H1 (cell line): ENCODE measurements at regions not wholly inside any gene's neighbourhood (a gene's known extent, or its start where the extent isn't known, plus 50 kb on each side); places are given as distances from the start of the nearest gene placed in this dataset.

Experiments used
- BACH1 ChIP-seq: IDR thresholded peaks from 2 replicates; pipeline ENCODE4 v1.6.1; 2012; ENCODE audit warnings: low read length, improper control_type of control experiment
- CEBPB ChIP-seq: IDR thresholded peaks from 2 replicates; pipeline ENCODE4 v1.6.1; 2012; ENCODE audit warnings: low read depth, low read length
- GTF2F1 ChIP-seq: IDR thresholded peaks from 2 replicates; pipeline ENCODE4 v1.6.1; 2012; ENCODE audit warnings: low read depth, low read length, improper control_type of control experiment, borderline replicate concordance
- POU5F1 ChIP-seq: IDR thresholded peaks from 2 replicates; pipeline ENCODE4 v1.6.1; 2011; ENCODE audit warnings: low read depth, mild to moderate bottlenecking, low read length, moderate library complexity
- SAP30 ChIP-seq: fragments of 300-600 bp; sonication (generic); IDR thresholded peaks from 2 replicates; pipeline ENCODE4 v1.7.1; 2012; ENCODE audit warnings: low read length, moderate library complexity, mild to moderate bottlenecking, inconsistent platforms; ENCODE audit not compliant: insufficient read depth, insufficient replicate concordance
- TF ChIP-seq, protein P1 (sequence below), 3 experiments: IDR thresholded peaks; 1 replicate in 2 of 3; 2 replicates in 1 of 3; pipeline versions ENCODE4 v1.5.1 to v1.6.1; 2011; ENCODE audit warnings: low read length in 3 of 3, mild to moderate bottlenecking in 3 of 3, inconsistent platforms in 2 of 3, low read depth in 1 of 3, moderate library complexity in 1 of 3; ENCODE audit not compliant: insufficient read depth in 1 of 3; ENCODE audit errors: control extremely low read depth in 1 of 3

DNA sequence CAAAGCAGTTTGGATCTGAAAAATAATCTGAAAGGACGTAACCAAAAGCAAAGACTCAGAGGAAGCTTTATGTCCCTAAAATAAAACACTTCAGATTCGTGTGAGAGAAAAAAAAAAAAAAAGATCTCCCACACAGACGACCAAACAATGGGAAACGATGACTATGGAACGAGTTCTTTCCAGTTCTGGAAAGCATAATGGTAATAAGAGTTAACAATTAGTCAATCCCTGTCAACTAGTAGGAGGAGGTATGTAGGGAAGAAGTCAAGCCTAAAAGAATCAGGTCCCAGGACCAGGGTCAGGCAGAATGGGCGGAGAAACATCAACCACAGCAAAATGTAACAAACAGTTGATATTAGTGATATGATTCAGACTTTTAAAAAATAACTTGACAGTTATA lies 170.3 kb upstream of the SETBP1 start (continued):
- TF ChIP-seq, protein P1, sequence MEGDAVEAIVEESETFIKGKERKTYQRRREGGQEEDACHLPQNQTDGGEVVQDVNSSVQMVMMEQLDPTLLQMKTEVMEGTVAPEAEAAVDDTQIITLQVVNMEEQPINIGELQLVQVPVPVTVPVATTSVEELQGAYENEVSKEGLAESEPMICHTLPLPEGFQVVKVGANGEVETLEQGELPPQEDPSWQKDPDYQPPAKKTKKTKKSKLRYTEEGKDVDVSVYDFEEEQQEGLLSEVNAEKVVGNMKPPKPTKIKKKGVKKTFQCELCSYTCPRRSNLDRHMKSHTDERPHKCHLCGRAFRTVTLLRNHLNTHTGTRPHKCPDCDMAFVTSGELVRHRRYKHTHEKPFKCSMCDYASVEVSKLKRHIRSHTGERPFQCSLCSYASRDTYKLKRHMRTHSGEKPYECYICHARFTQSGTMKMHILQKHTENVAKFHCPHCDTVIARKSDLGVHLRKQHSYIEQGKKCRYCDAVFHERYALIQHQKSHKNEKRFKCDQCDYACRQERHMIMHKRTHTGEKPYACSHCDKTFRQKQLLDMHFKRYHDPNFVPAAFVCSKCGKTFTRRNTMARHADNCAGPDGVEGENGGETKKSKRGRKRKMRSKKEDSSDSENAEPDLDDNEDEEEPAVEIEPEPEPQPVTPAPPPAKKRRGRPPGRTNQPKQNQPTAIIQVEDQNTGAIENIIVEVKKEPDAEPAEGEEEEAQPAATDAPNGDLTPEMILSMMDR (IDR thresholded peaks at IDR 0.05; ENCODE audit: control extremely low read depth in 1 of 3, insufficient read depth in 1 of 3, low read depth in 1 of 3, low read length in 3 of 3) = no peak
- TF ChIP-seq GTF2F1 (no peak), SAP30 (no peak), CEBPB (no peak), BACH1 (no peak), POU5F1 (no peak)
- TF ChIP-seq, all 59 proteins: peak for 0
